WI38 (cell line): ENCODE measurements at regions not wholly inside any gene's neighbourhood (a gene's known extent, or its start where the extent isn't known, plus 50 kb on each side); places are given as distances from the start of the nearest gene placed in this dataset.

ENCODE experiments used
- H3K4me3 ChIP-seq: 2 replicates; pipeline ENCODE4 v1.5.1; 2011; ENCODE audit warnings: low read depth, mild to moderate bottlenecking, control low read depth, low read length
- CTCF ChIP-seq: IDR thresholded peaks from 2 replicates; pipeline ENCODE4 v1.5.1; 2012; ENCODE audit warnings: low read depth, mild to moderate bottlenecking, control low read depth, low read length

DNA sequence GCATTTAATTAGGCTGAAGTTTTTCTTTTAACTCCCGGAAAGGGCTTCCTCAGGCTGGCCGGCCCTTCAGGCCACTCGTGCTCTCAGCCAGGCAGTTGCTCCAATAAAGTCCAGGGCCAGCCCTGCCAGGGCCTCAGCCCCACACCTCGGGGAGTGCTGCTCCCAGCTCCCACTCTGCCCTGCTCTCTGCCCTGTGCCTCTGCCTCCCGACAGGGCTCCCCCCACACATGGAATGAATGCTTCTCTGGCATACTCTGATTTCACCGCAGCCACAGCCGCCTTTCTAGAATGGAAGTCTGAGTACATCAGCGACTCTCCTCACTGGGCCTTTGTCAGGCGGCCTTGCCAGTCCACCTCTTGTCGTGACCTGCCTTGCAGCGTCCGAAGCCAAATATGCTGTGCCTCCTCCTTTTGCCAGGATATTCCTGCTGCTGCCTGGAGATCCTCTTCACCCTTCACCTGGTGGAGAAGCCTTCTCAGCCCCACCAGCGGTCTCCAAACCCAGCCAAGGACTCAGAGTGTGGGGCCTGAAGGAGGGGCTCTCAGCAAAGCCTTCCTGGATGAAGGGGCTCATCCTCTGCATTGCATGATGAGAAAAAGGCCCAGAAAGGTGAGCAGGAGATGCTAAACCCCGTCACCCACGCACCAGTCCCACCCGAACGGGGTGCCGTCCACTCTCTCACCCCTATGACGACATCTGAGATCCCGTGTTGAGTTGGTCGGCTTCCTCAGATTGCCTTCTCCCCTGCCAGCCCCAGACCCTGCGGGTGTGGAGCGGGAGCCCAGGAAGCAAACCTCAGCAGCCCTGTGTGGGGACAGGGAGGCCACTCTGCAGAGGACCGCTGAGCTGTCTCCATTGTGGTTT lies 472.7 kb upstream of the HS6ST1 start:
- H3K4me3 ChIP-seq: no peak overlapping the region
- TF ChIP-seq CTCF: no peak

DNA sequence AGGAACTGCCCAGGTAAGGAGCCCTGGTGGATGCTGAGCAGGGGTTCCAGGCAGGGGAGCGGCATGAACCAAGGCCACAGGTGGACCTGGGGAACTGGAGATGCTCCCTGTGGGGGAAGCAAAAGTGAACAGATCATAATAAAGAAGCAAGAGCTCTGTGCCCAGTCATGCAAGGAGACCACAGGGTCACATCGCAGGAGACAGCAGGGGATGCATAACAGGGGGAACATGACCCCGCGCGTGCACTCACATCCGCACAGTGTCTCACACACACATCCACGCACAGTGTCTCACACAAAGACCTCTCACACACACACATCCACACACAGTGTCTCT lies 473.3 kb upstream of the HS6ST1 start:
- TF ChIP-seq CTCF: no peak
- no peak overlapping the region for H3K4me3 ChIP-seq

DNA sequence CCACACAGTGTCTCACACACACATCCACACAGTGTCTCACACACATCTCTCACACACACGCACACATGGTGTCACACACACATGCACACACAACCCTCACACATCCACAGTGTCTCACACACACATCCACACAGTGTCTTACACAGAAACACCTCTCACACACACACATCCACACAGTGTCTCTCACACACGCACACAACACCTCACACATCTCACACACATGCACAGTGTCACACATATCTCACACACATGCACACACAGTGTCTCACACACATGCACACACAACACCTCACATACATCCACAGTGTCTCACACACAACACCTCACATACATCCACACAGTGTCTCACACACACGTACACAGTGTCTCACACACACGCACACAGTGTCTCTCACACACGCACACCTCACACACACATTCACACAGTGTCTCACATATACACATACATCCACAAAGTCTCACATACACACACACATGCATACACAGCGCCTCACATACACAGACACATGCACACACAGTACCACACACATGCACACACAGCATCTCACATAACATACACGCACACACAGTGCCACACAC lies 473.9 kb upstream of the HS6ST1 start:
- TF ChIP-seq CTCF: no peak
- no peak overlapping the region for H3K4me3 ChIP-seq

DNA sequence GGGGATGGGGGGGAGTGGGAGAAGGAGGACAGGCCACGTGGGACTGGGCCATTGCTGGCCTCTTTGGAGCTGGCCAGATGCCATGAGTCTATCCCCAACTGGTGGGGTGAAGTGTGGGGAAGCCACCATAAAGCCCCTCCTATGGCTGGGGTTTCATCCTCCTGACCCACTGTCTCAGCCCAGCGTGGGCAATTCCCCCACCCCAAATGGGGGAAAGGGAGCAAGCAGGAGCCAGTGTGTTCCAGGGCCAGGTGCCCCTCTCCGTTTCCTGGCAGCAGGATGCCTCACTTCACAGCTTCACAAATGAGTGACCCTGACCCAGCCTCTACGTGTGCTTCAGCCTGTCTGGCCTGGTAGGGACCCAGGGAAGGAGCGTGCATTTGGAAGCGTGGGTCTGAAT lies 474.7 kb upstream of the HS6ST1 start:
- H3K4me3 ChIP-seq: no peak overlapping the region
- TF ChIP-seq CTCF: no peak

DNA sequence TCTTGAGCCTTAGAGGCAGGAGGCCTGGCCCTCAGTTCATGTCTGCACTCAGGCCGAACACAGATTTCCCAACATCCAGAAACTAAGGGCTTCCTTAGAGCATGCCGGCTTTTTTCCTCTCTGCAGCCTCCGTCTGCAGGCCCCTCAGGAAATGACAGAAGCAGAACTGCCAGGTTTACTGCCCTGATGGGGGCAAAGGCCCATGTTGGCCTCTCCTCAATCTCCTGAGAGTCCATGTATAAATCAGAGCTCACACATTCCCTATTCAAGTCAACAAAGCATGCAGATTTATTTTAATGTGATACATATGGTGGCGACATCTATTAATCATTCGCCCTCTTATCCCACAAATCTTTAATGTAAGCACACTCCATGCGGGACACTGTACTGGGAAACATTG lies 475.6 kb upstream of the HS6ST1 start:
- no peak for TF ChIP-seq CTCF

DNA sequence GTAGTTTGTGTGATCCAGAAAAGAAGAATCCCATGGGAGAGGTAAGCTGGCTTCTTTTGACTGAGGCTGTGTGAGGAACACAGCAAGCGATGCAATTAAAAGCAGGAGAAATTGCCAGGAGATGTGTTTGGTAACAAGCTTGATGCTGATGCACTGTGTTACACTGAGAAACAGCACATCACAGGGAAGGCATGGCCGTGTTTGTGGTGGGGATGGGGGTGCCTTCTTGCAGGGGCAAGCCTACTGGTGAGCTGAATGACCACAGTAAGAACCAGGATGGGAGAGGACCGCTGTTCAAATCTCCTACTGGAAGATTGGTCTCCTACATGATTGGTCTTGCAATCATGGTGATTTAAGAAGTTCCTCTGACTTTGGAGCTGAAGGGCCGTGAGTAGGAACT lies 477.7 kb upstream of the HS6ST1 start:
- TF ChIP-seq CTCF: no peak
- no peak overlapping the region for H3K4me3 ChIP-seq

More for the DNA sequence above, 475.6 kb upstream of the HS6ST1 start:
- H3K4me3 ChIP-seq: no peak overlapping the region

DNA sequence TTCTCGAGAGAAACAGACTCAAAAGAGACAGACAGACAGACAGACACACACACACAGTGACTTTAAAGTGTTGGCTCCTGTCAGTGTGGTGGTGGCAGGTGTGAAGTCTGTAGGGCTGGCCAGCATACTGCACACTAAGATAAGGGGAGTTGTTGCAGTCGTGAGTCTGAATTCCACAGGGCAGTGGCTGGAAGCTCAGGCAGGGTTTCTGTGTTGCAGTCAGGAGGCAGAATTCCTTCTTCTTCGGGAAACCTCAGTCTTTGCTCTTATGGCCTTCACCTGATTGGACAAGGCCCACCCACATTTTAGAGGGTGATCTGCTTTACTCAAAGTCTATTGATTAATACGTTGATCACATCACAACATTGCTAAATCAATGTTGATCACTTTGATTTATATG lies 478.4 kb upstream of the HS6ST1 start:
- no peak overlapping the region for H3K4me3 ChIP-seq
- no peak for TF ChIP-seq CTCF
